K562 (cell line): ENCODE measurements at regions not wholly inside any gene's neighbourhood (a gene's known extent, or its start where the extent isn't known, plus 50 kb on each side); places are given as distances from the start of the nearest gene placed in this dataset.

ENCODE experiments used
- ATAC-seq: fragments of 200-7000 bp; cut with Tn5 transposase; 3 replicates; pipeline ENCODE4 v1.9.1; 2020; ENCODE audit warnings: moderate library complexity
- BruUV-seq: library from RNA; stranded (reverse); fragments of 400-500 nt; replicated peaks from 2 replicates; lab custom pipeline; 2021; lab: Mats Ljungman, UMichigan
- CTCF ChIA-PET: fragments of 300-600 bp; formaldehyde crosslinking; extraction: SDS; loops from one replicate; lab custom pipeline; 2021; ENCODE audit warnings: low intra/inter-chr PET ratio; lab: Yijun Ruan, JAX
- POLR2A ChIA-PET: fragments of 300-600, 350-650 bp; sonication (Branson Sonifier 250); formaldehyde crosslinking; extraction: SDS; loops from one replicate; lab custom pipeline; 2021; ENCODE audit warnings: antibody characterized with exemption, inconsistent platforms; lab: Yijun Ruan, JAX
- DNase-seq, 4 experiments: peaks; one replicate each; pipeline versions ENCODE4 v3.0.0 to v3.0.0-alpha.2; 2011 to 2018; ENCODE audit warnings: low spot score in 3 of 4, mixed read lengths in 3 of 4; ENCODE audit errors: extremely low read depth in 1 of 4
- FAIRE-seq: peaks from 2 replicates; lab custom pipeline; 2011; peaks lifted over from hg19 to GRCh38; lab: Jason Lieb, UNC
- H2AFZ ChIP-seq: 2 replicates; pipeline ENCODE4 v1.6.0; 2011; ENCODE audit warnings: low read depth, low read length, control low read depth, inconsistent platforms
- H3K27ac ChIP-seq: fragments of 200-600 bp; 3 replicates; pipeline ENCODE4 v1.8.0; 2011; ENCODE audit warnings: low read depth, mild to moderate bottlenecking, control low read depth, inconsistent platforms, low read length, moderate library complexity, mixed read lengths; ENCODE audit errors: extremely low read depth
- H3K27me3 ChIP-seq, 2 experiments: fragments of 300-600 bp in 1 of 2; 2 replicates in 1 of 2; 3 replicates in 1 of 2; pipeline versions ENCODE4 v1.6.0 to v1.8.0; 2011; ENCODE audit warnings: inconsistent platforms in 2 of 2, low read length in 2 of 2, mild to moderate bottlenecking in 1 of 2, mixed read lengths in 1 of 2, moderate library complexity in 1 of 2; ENCODE audit not compliant: control insufficient read depth in 2 of 2, insufficient read depth in 2 of 2
- H3K36me3 ChIP-seq: fragments of 300-600 bp; 3 replicates; pipeline ENCODE4 v1.8.0; 2011; ENCODE audit warnings: mild to moderate bottlenecking, low read length, inconsistent platforms; ENCODE audit not compliant: control insufficient read depth, insufficient read depth
- H3K4me1 ChIP-seq, 2 experiments: fragments of 200-600 bp in 1 of 2; replicated peaks in 1 of 2; 2 replicates in 1 of 2; 3 replicates in 1 of 2; pipeline versions ENCODE4 v1.5.1 to v1.8.0; 2011; ENCODE audit warnings: inconsistent platforms in 2 of 2, low read length in 2 of 2, mild to moderate bottlenecking in 1 of 2, mixed read lengths in 1 of 2, moderate library complexity in 1 of 2; ENCODE audit not compliant: control insufficient read depth in 2 of 2, insufficient read depth in 2 of 2
- H3K4me2 ChIP-seq: 2 replicates; pipeline ENCODE4 v1.6.1; 2011; ENCODE audit warnings: low read length, control low read depth, inconsistent platforms, mixed read lengths; ENCODE audit not compliant: insufficient read depth
- H3K4me3 ChIP-seq: fragments of 200-600 bp; sonication (generic), shearing (Covaris generic); 2 replicates; pipeline ENCODE4 v1.5.1; 2016; ENCODE audit warnings: control low read depth, inconsistent platforms
- H3K79me2 ChIP-seq: fragments of 200-600 bp; 3 replicates; pipeline ENCODE4 v1.8.0; 2011; ENCODE audit warnings: low read length, inconsistent platforms; ENCODE audit not compliant: control insufficient read depth, insufficient read depth
- H3K9ac ChIP-seq, 2 experiments: 2 replicates each; pipeline versions ENCODE4 v1.6.0 to v1.6.1; 2011; ENCODE audit warnings: low read depth in 2 of 2, low read length in 2 of 2, control low read depth in 1 of 2, inconsistent platforms in 1 of 2, mild to moderate bottlenecking in 1 of 2, mixed read lengths in 1 of 2; ENCODE audit not compliant: insufficient read depth in 1 of 2
- H3K9me1 ChIP-seq: one replicate; pipeline ENCODE4 v1.6.0; 2011; ENCODE audit warnings: inconsistent platforms, mild to moderate bottlenecking, low read length, moderate library complexity; ENCODE audit not compliant: control insufficient read depth, insufficient read depth
- H3K9me3 ChIP-seq: replicated peaks from 2 replicates; pipeline ENCODE4 v1.5.1; 2011; ENCODE audit warnings: low read depth, low read length, inconsistent platforms; ENCODE audit not compliant: control insufficient read depth, insufficient read depth
- H4K20me1 ChIP-seq: replicated peaks from 2 replicates; pipeline ENCODE4 v1.6.1; 2011; ENCODE audit warnings: low read length, inconsistent platforms, mixed read lengths; ENCODE audit not compliant: control insufficient read depth, insufficient read depth
- ADNP ChIP-seq: fragments of 200-800 bp; sonication (Bioruptor generic); IDR thresholded peaks from 2 replicates; pipeline ENCODE4 v1.6.1; 2016; ENCODE audit warnings: missing genetic modification characterization, missing compliant biosample characterization
- ARID2 ChIP-seq: fragments of 450-650 bp; IDR thresholded peaks from 2 replicates; pipeline ENCODE4 v1.6.1; 2017; ENCODE audit warnings: antibody characterized with exemption, mild to moderate bottlenecking
- FOXA3 ChIP-seq, 2 experiments: fragments of 450-650 bp in 1 of 2; sonication (generic) in 1 of 2; formaldehyde crosslinking; IDR thresholded peaks in 1 of 2; conservative IDR thresholded peaks in 1 of 2; 2 replicates each; pipeline versions ENCODE4 v1.4.0 to v1.8.0; 2020 to 2022; ENCODE audit warnings: mild to moderate bottlenecking in 2 of 2, missing genetic modification reagents in 1 of 2
- MCM5 ChIP-seq: fragments of 450-650 bp; IDR thresholded peaks from 2 replicates; pipeline ENCODE4 v1.6.1; 2016; ENCODE audit warnings: low read depth
- NCOR1 ChIP-seq: fragments of 450-650 bp; IDR thresholded peaks from 2 replicates; pipeline ENCODE4 v1.6.1; 2016; ENCODE audit warnings: mild to moderate bottlenecking, moderate library complexity
- PTRF ChIP-seq: fragments of 450-650 bp; IDR thresholded peaks from 2 replicates; pipeline ENCODE4 v1.6.1; 2016; ENCODE audit warnings: mild to moderate bottlenecking, missing genetic modification characterization, missing compliant biosample characterization
- PYGO2 ChIP-seq: fragments of 450-650 bp; IDR thresholded peaks from 2 replicates; pipeline ENCODE4 v1.6.1; 2016; ENCODE audit warnings: mild to moderate bottlenecking, missing genetic modification characterization, moderate library complexity, missing compliant biosample characterization
- TAF7 ChIP-seq: fragments of 450-650 bp; IDR thresholded peaks from 2 replicates; pipeline ENCODE4 v1.6.1; 2016; ENCODE audit warnings: missing genetic modification characterization, missing compliant biosample characterization
- XRCC3 ChIP-seq: fragments of 450-650 bp; IDR thresholded peaks from 2 replicates; pipeline ENCODE4 v1.6.1; 2017; ENCODE audit warnings: mild to moderate bottlenecking, moderate library complexity
- ZNF384 ChIP-seq: IDR thresholded peaks from 2 replicates; pipeline ENCODE4 v1.6.1; 2012; ENCODE audit warnings: low read depth, low read length, improper control_type of control experiment
- WGBS: fragments of 100-300 bp; shearing (Covaris generic); methylation state at CpG from one replicate; pipeline ENCODE4 v1.1.6; 2016; ENCODE audit warnings: low coverage, mixed read lengths; ENCODE audit not compliant: insufficient coverage; ENCODE audit errors: missing lambda C conversion rate; 5-methylcytosine and 5-hydroxymethylcytosine counted together
- in situ Hi-C: fragments of 300-500 bp; cut with MboI; formaldehyde crosslinking; loops from 4 replicates; pipeline ENCODE4 v1.15.0; 2018; ENCODE audit warnings: inconsistent platforms, mixed read lengths
- intact Hi-C: fragments of 100-400 bp; cut with micrococcal nuclease; formaldehyde crosslinking; loops from 2 replicates; pipeline ENCODE4 v1.14.2; 2022
- TF ChIP-seq, protein P1 (sequence below): fragments of 250-450 bp; sonication (Bioruptor Pico); IDR thresholded peaks from 2 replicates; pipeline ENCODE4 v1.9.0; 2021; ENCODE audit warnings: mild to moderate bottlenecking, inconsistent platforms
- TF ChIP-seq, protein P2 (sequence below): fragments of 250-450 bp; sonication (Bioruptor Pico); IDR thresholded peaks from 2 replicates; pipeline ENCODE4 v1.9.0; 2021; ENCODE audit warnings: mild to moderate bottlenecking
- TF ChIP-seq, protein P3 (sequence below): fragments of 150-350 bp; IDR thresholded peaks from 2 replicates; pipeline ENCODE4 v1.6.1; 2014; ENCODE audit warnings: low read depth, mild to moderate bottlenecking, low read length, borderline replicate concordance

DNA sequence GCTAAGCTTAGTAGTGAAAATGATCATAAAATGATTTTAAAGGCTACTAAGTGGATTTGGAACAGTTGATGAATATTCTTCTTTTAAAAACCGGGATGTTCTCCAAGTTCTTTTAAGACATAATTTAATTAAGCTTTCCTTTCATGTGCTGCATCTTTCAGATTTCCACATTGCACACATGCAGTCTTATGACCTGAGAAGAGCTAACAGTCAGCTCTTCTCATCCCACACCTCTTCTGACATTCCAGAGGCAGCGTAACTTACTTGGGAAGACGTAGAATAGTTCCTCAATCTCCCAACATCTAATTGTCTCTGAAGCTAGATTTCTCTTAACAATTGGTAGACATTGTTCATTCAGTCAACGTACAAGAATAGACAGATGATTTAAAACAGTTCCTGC is 181.8 kb downstream of the SP3 start:
- POLR2A ChIA-PET, result interaction anchor here (0.8 kb wide), 1 partner anchor 33 kb away, joined by 4 read pairs; no protein-coding TSS in a partner anchor
- 0% methylated on average over 4 of the region's 4 CpGs for WGBS
- CTCF ChIA-PET, result interaction anchor here (0.6 kb wide), 1 partner anchor 33 kb away, joined by 3 read pairs; no protein-coding TSS in a partner anchor

More for the DNA sequence above, 181.8 kb downstream of the SP3 start:
- intact Hi-C loops, result no loop called here
- in situ Hi-C loops, result no loop called here
- Histone ChIP-seq H4K20me1 (no peaks in the 10 kb centered on the region), H3K9me1 (no peaks in the 10 kb centered on the region), H3K4me2 (no peak overlapping the region), H3K27me3 (peaks cover 16 to 17% of the 10 kb centered on the region in 2 experiments; a peak in 4 of 5 replicates), H3K4me1 (no peaks in the 10 kb centered on the region), H3K27ac (no peak overlapping the region), H2AFZ (no peak overlapping the region), H3K36me3 (no peaks in the 10 kb centered on the region)
- ATAC-seq, result no peak
- TF ChIP-seq PTRF (tag) (no peak), ADNP (tag) (no peak), FOXA3 (CRISPR knock-in tag; conservative IDR thresholded peaks at IDR 0.05 in 1 of 2, IDR thresholded peaks at IDR 0.05 in 1 of 2) (no peak), ARID2 (no peak), MCM5 (no peak), PYGO2 (tag) (no peak), TAF7 (tag) (no peak), NCOR1 (no peak), XRCC3 (no peak), ZNF384 (no peak)
- TF ChIP-seq, protein P1, sequence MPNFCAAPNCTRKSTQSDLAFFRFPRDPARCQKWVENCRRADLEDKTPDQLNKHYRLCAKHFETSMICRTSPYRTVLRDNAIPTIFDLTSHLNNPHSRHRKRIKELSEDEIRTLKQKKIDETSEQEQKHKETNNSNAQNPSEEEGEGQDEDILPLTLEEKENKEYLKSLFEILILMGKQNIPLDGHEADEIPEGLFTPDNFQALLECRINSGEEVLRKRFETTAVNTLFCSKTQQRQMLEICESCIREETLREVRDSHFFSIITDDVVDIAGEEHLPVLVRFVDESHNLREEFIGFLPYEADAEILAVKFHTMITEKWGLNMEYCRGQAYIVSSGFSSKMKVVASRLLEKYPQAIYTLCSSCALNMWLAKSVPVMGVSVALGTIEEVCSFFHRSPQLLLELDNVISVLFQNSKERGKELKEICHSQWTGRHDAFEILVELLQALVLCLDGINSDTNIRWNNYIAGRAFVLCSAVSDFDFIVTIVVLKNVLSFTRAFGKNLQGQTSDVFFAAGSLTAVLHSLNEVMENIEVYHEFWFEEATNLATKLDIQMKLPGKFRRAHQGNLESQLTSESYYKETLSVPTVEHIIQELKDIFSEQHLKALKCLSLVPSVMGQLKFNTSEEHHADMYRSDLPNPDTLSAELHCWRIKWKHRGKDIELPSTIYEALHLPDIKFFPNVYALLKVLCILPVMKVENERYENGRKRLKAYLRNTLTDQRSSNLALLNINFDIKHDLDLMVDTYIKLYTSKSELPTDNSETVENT (CRISPR knock-in tag), result no peak
- TF ChIP-seq, protein P2, sequence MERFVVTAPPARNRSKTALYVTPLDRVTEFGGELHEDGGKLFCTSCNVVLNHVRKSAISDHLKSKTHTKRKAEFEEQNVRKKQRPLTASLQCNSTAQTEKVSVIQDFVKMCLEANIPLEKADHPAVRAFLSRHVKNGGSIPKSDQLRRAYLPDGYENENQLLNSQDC (CRISPR knock-in tag), result no peak
- TF ChIP-seq, protein P3, sequence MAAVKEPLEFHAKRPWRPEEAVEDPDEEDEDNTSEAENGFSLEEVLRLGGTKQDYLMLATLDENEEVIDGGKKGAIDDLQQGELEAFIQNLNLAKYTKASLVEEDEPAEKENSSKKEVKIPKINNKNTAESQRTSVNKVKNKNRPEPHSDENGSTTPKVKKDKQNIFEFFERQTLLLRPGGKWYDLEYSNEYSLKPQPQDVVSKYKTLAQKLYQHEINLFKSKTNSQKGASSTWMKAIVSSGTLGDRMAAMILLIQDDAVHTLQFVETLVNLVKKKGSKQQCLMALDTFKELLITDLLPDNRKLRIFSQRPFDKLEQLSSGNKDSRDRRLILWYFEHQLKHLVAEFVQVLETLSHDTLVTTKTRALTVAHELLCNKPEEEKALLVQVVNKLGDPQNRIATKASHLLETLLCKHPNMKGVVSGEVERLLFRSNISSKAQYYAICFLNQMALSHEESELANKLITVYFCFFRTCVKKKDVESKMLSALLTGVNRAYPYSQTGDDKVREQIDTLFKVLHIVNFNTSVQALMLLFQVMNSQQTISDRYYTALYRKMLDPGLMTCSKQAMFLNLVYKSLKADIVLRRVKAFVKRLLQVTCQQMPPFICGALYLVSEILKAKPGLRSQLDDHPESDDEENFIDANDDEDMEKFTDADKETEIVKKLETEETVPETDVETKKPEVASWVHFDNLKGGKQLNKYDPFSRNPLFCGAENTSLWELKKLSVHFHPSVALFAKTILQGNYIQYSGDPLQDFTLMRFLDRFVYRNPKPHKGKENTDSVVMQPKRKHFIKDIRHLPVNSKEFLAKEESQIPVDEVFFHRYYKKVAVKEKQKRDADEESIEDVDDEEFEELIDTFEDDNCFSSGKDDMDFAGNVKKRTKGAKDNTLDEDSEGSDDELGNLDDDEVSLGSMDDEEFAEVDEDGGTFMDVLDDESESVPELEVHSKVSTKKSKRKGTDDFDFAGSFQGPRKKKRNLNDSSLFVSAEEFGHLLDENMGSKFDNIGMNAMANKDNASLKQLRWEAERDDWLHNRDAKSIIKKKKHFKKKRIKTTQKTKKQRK, result no peak
- TF ChIP-seq, all 486 proteins: peak for 0
- H3K79me2 ChIP-seq, result no peaks in the 10 kb centered on the region
- no peak overlapping the region for H3K4me3 ChIP-seq
- H3K9me3 ChIP-seq, result no peaks in the 10 kb centered on the region
- FAIRE-seq (no peak), DNase-seq (no peak)
- H3K9ac ChIP-seq, result no peak overlapping the region
- no TSS peak for BruUV-seq
